Vagina (tissue), 2 donors: ENCODE measurements at regions not wholly inside any gene's neighbourhood (a gene's known extent, or its start where the extent isn't known, plus 50 kb on each side); places are given as distances from the start of the nearest gene placed in this dataset.
"Not testable (repeated sequence)": the region's sequence is repeated elsewhere in the genome, so short reads cannot be mapped to it uniquely, and the experiment has no call there.

Experiments
- DNase-seq, 2 donors: peaks; one replicate each; pipeline ENCODE4 v3.0.0-alpha.2; 2017; ENCODE audit errors: extremely low spot score in 2 of 2
- H3K27ac ChIP-seq: fragments of 200-600 bp; sonication (generic); one replicate; pipeline ENCODE4 v1.5.1; 2019
- H3K27me3 ChIP-seq: fragments of 200-600 bp; sonication (generic); one replicate; pipeline ENCODE4 v1.5.1; 2019
- H3K36me3 ChIP-seq, 2 donors: fragments of 200-600 bp; sonication (generic); one replicate each; pipeline ENCODE4 v1.5.1; 2017 to 2019
- H3K4me1 ChIP-seq: fragments of 200-600 bp; sonication (generic); one replicate; pipeline ENCODE4 v1.5.1; 2019
- H3K4me3 ChIP-seq, 2 donors: fragments of 200-600 bp; sonication (generic); 1 replicate in 1 of 2; 2 replicates in 1 of 2; pipeline ENCODE4 v1.5.1; 2016 to 2019
- H3K9me3 ChIP-seq: fragments of 200-600 bp; sonication (generic); one replicate; pipeline ENCODE4 v1.5.1; 2019
- CTCF ChIP-seq, 3 experiments: fragments of 450-650 bp in 2 of 3; fragments of 200-600 bp in 1 of 3; sonication (generic) in 1 of 3; IDR thresholded peaks; one replicate each; pipeline ENCODE4 v1.5.1; 2017 to 2019; ENCODE audit warnings: antibody characterized with exemption in 3 of 3, mild to moderate bottlenecking in 2 of 3, moderate library complexity in 2 of 3
- POLR2A ChIP-seq, 2 donors: fragments of 450-650 bp; IDR thresholded peaks; one replicate each; pipeline ENCODE4 v1.6.1; 2017; ENCODE audit warnings: antibody characterized with exemption in 2 of 2, mild to moderate bottlenecking in 2 of 2, moderate library complexity in 2 of 2
- POLR2AphosphoS5 ChIP-seq, 2 donors: sonication (generic); formaldehyde crosslinking; IDR thresholded peaks; one replicate each; pipeline ENCODE4 v1.9.0; 2017; ENCODE audit warnings: antibody characterized with exemption in 2 of 2, mild to moderate bottlenecking in 2 of 2, low read depth in 1 of 2; ENCODE audit not compliant: insufficient read depth in 1 of 2
- intact Hi-C: fragments of 100-400 bp; cut with DNase I; formaldehyde crosslinking; loops from one replicate; pipeline ENCODE4 v1.15.1; 2023

- H3K27me3 ChIP-seq, result no peaks in the 10 kb centered on the region
- H3K4me1 ChIP-seq, result no peaks in the 10 kb centered on the region
- no peaks in the 10 kb centered on the region for H3K36me3 ChIP-seq
- H3K4me3 ChIP-seq, result no peak overlapping the region
- H3K9me3 ChIP-seq, result no peaks in the 10 kb centered on the region
- TF ChIP-seq POLR2AphosphoS5 (IDR thresholded peaks at IDR 0.05; ENCODE audit: insufficient read depth in 1 of 2, low read depth in 1 of 2) (no peak), POLR2A (IDR thresholded peaks at IDR 0.05) (no peak), CTCF (IDR thresholded peaks at IDR 0.05) (no peak)
- H3K27ac ChIP-seq, result no peak overlapping the region
- DNase-seq, result no peak
- intact Hi-C loops, result no loop called here
Measured at GRCh38 chr14:38618514-38618913, 362.6 kb upstream of the CLEC14A start.

- H3K27me3 ChIP-seq, result no peaks in the 10 kb centered on the region
- H3K27ac ChIP-seq, result no peak overlapping the region
- no peaks in the 10 kb centered on the region for H3K9me3 ChIP-seq
- intact Hi-C loops, result no loop called here
- H3K4me1 ChIP-seq, result no peaks in the 10 kb centered on the region
- no peak for TF ChIP-seq CTCF (IDR thresholded peaks at IDR 0.05)
- TF ChIP-seq POLR2AphosphoS5 (IDR thresholded peaks at IDR 0.05; ENCODE audit: insufficient read depth in 1 of 2, low read depth in 1 of 2), result no peak
- TF ChIP-seq POLR2A (IDR thresholded peaks at IDR 0.05), result no peak
- no peaks in the 10 kb centered on the region for H3K36me3 ChIP-seq
- H3K4me3 ChIP-seq, result no peak overlapping the region
- DNase-seq, result no peak
Measured at GRCh38 chr14:38616959-38617358, 361.1 kb upstream of the CLEC14A start.

DNA sequence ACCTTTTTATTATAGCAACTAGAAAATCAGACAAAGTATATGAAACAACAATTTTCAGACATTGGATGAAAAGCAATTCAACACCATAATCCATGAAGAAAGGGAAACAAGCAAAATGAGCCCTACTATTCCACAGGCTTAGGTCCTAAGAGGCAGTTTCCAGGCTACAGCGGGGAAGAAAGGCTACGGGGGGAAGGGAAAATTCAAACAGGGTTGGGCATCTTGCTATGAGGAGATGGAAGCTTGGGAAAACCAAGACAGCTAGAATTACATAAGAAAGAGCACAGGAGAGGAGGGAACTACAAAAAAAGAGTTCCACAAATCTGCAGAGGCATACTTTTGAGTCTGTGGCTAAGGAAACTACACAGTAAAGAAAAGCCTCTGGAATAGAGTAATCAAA is 356.0 kb upstream of the CLEC14A start:
- DNase-seq, result no peak
- TF ChIP-seq CTCF (IDR thresholded peaks at IDR 0.05) (no peak), POLR2A (IDR thresholded peaks at IDR 0.05) (no peak), POLR2AphosphoS5 (IDR thresholded peaks at IDR 0.05; ENCODE audit: insufficient read depth in 1 of 2, low read depth in 1 of 2) (no peak)
- intact Hi-C loops, result no loop called here
- H3K9me3 ChIP-seq, result no peaks in the 10 kb centered on the region
- H3K27me3 ChIP-seq, result no peaks in the 10 kb centered on the region
- no peak overlapping the region for H3K4me3 ChIP-seq
- H3K27ac ChIP-seq, result no peak overlapping the region
- H3K4me1 ChIP-seq, result no peaks in the 10 kb centered on the region
- no peaks in the 10 kb centered on the region for H3K36me3 ChIP-seq

GRCh38 chr14:38608244-38608643 is 352.4 kb upstream of the CLEC14A start:
- no peak for TF ChIP-seq POLR2AphosphoS5 (IDR thresholded peaks at IDR 0.05; ENCODE audit: insufficient read depth in 1 of 2, low read depth in 1 of 2)
- TF ChIP-seq POLR2A (IDR thresholded peaks at IDR 0.05), result no peak
- TF ChIP-seq CTCF (IDR thresholded peaks at IDR 0.05), result no peak
- H3K4me1 ChIP-seq, result no peaks in the 10 kb centered on the region
- no peak overlapping the region for H3K4me3 ChIP-seq
- DNase-seq, result no peak
- intact Hi-C loops, result no loop called here
- no peaks in the 10 kb centered on the region for H3K36me3 ChIP-seq
- H3K27me3 ChIP-seq, result no peaks in the 10 kb centered on the region
- H3K9me3 ChIP-seq, result no peaks in the 10 kb centered on the region
- H3K27ac ChIP-seq, result no peak overlapping the region

GRCh38 chr14:38605193-38606114 is 349.6 kb upstream of the CLEC14A start:
- Histone ChIP-seq H3K4me1 (no peaks in the 10 kb centered on the region), H3K27me3 (no peaks in the 10 kb centered on the region), H3K36me3 (no peaks in the 10 kb centered on the region), H3K9me3 (no peaks in the 10 kb centered on the region), H3K27ac (no peak overlapping the region), H3K4me3 (no peak overlapping the region)
- intact Hi-C loops, result no loop called here
- TF ChIP-seq CTCF (IDR thresholded peaks at IDR 0.05) (no peak), POLR2A (IDR thresholded peaks at IDR 0.05) (no peak), POLR2AphosphoS5 (IDR thresholded peaks at IDR 0.05; ENCODE audit: insufficient read depth in 1 of 2, low read depth in 1 of 2) (no peak)
- DNase-seq, result no peak

GRCh38 chr14:38600572-38600971 is 344.7 kb upstream of the CLEC14A start:
- H3K4me1 ChIP-seq, result not testable (repeated sequence)

More at GRCh38 chr14:38600572-38600971, 344.7 kb upstream of the CLEC14A start:
- H3K36me3 ChIP-seq, DNase-seq, H3K4me3 ChIP-seq, intact Hi-C loops, H3K27me3 ChIP-seq, H3K27ac ChIP-seq, H3K9me3 ChIP-seq: not testable (repeated sequence)
